SK-N-DZ (cell line): ENCODE measurements at regions not wholly inside any gene's neighbourhood (a gene's known extent, or its start where the extent isn't known, plus 50 kb on each side); places are given as distances from the start of the nearest gene placed in this dataset.

Source experiments
- DNase-seq: peaks from one replicate; pipeline ENCODE4 v3.0.0-alpha.2; 2015; ENCODE audit warnings: low spot score

- DNase-seq: no peak
These were observed 686.1 kb downstream of the TBC1D22A start for GRCh38 chr22:47448231-47449223.

GRCh38 chr22:47446821-47447810 lies 684.7 kb downstream of the TBC1D22A start:
- DNase-seq: no peak

- DNase-seq: no peak
These were observed 683.9 kb downstream of the TBC1D22A start for GRCh38 chr22:47446331-47446730.

DNA sequence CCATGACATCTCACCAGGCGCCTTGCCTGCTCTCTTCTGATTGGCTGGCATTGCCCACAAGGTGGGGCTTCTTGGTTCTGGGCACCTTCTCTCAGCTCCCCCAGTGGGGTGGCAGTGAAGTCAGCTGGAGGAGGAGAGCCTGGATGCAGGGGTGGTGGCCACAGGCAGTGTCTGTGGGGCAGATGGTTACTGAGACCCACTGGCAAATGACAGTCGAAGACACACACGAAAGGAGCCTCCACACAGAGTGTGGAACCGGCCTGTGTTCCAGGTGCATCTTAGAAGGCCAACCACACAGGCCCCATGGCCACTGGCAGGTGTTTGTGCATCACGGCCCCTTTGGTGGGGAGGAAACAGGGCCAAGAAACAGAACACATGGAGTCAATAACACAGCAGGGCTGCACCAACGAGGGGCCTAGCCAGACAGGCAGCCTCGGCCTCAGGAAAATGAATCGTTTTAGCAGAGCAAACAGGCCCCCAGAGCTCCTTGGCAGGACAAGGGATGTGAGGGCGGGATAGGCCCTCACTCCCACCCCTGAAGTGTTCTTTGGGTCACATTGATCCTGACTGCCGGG lies 683.4 kb downstream of the TBC1D22A start:
- no peak for DNase-seq

GRCh38 chr22:47445212-47445611 lies 682.8 kb downstream of the TBC1D22A start:
- DNase-seq: no peak

GRCh38 chr22:47444746-47445065 lies 682.3 kb downstream of the TBC1D22A start:
- no peak for DNase-seq

- DNase-seq: no peak
These were observed 681.6 kb downstream of the TBC1D22A start for GRCh38 chr22:47443836-47444745.

- DNase-seq: no peak
These were observed 680.4 kb downstream of the TBC1D22A start for GRCh38 chr22:47442821-47443220.

DNA sequence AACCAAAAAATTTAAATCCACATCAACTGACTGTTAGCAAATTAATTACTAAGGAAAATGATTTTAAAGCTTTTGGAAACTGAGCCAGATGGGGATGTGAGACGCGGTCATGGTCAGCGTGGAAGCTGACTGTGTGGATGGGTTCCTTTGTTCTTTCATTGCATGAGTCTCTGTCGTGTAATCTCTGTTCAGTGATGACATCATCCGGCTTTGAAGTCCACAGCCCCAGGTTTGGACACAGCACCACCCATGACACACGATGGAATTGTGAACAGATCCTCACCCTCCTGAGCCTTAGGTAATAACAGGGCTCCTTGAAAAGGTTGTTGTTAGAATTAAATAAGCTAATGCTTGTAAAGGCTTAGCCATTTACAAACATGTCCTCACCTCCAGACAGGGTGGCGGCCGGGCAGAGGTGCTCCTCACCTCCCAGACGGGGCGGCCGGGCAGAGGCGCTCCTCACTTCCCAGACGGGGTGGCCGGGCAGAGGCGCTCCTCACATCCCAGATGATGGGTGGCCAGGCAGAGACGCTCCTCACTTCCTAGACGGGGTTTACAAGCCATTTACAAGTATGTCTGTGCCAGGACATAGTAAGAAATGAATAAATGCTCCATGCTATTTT lies 677.3 kb downstream of the TBC1D22A start:
- no peak for DNase-seq

DNA sequence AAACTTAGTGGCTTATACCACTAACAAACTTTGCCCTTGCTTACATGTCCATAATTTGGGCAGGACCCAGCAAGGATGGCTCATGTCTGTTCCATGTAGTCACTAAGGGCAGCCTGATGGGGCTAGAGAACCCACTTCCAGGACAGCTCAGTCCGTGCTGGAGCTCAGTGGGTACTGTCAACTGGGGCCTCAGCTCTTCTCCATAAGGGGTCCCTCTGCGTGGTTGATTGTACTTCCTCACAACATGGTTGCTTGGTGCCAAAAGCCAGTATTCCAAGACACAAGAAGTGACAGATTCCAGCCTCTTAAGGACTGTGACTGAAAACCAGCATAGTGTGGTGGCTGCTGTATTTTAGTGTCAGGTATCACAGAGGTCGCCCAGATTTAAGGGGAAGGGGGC lies 675.2 kb downstream of the TBC1D22A start:
- DNase-seq: no peak

GRCh38 chr22:47437110-47437509 lies 674.7 kb downstream of the TBC1D22A start:
- DNase-seq: no peak

- DNase-seq: no peak
These were observed 673.4 kb downstream of the TBC1D22A start for GRCh38 chr22:47435826-47436225.

DNA sequence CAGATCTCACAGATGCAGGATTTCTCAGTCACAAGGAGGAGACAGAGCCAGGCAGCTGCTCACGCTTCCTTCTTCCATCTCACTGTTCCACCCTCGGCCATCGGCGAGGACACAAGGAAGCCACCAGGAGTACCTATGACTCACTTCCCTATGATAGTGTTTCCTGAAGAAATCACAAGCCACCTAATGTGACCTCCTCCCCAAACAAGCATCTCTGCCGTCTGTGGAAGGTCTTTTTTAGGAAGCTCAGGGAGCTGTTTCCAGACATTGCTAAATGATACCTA lies 672.7 kb downstream of the TBC1D22A start:
- DNase-seq: no peak

DNA sequence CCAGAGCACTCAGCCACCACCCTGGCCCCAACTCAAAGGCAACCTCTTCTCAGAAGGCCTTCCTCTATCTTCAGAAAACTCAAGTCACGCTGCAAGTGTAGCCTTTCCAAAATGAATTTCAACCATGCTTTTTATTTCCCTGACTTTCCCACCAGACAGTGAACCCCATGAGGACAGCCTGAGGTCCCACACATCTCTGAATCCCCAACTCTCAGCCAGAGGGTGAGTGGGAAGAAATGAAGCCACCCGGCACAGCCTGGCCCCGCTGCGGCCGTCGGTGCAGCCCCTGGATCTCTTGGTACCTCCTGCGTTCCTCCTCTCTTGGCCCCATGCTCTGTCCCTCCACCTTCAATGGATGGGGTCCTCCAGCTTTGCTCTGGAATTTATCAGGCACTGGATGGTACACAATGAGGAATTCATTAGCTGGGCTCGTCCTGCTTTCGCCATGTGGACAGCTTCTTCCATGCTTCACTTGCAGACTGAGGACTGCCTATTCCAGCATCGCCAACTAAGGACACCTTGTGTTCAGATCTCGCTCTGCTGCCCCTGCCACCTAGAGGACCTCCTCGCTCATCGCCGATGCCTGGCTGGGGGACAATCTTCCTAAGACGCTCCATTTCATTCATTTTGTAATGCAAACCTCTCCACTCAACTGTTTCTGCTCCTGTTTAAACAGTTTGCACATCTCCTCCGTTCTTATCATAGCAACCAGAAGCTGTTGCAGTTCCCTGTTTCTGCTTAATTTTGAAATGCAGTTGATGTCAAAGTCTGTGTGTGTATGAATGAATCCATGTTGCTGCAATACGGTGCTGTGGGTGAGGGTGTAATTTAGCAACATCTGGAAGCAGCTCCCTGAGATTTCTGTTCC lies 672.1 kb downstream of the TBC1D22A start:
- DNase-seq: no peak

DNA sequence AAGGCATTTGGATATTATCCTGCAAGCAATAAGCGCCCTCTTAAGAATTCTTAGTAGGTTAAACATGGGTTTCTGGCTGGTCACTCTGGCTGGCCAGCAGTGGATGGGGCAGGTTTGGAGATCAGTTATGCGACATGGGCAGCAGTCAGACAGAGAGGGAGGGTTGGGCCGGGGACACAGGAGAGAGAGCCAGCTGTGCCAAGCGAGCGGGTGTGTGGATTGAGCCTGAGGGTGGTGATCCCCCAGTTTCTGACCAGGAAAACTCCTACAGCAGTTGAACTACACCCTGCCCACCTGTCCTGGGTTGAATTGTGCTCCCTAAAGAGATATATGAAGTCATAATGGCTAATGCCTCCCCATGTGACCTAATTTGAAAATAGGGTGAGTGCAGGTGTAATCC lies 671.2 kb downstream of the TBC1D22A start:
- no peak for DNase-seq

DNA sequence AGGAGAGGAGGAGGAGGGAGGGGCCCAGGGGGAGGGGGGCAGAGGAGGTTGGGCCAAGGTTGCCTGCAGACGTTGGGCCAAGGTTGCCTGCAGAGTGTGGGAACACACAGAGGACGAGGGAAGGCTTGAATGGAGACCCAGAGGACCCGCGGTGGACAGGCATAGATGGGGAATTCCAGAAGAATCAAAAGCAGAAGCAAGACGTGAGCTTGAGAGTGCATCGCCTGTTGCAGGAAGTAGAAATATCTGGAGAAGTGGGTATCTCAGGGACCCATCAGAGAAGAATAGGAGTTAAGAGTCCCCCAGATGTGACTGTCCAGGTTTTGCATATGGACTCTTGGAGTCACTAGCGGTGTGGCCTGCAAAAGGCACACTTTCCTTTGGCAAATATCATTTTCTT lies 670.2 kb downstream of the TBC1D22A start:
- no peak for DNase-seq

DNA sequence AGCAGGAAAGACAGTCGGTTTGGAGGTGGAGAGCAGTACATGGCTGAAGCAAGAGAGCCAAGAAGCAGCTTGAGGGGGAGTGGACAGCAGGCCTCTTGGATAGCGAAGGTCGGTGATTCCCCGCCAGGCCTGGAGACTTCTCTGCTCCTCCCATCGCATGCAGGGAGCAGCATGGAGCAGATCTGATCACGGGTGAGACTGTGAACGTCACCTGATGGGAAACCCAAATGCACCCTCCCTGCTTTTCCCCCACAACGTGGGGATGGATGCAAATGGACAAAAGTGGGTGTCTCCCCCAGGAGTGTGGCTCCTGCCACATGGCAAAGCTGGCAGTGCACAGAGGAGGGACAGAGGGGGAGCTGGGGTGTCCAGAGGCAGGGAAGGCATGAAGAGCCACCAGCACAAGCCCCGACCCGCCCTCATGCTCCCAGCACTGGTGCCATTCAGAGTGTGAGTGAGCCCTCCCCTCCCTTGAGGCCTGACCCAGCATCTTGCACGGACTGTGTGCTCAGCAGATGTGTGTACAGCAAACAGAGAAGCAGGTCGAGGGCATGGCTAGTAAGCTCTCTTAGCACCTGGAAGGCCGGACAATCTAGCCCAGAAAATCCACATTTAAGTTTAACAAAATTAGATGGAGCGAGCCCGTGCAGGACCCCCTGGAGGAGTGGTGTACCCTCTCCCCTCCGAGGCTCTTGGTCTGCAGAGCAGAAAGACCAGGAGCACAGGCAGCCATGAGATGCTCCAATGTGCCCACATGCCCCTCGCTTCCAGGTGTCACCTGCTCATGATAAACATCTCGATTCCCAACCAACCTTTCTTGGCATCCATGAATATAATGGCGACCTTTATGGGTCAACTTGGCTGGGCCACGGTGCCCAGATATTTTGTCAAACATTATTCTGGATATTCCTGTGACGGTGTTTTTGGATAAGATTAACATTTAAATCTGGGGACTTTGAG lies 661.7 kb downstream of the TBC1D22A start:
- DNase-seq: no peak

DNA sequence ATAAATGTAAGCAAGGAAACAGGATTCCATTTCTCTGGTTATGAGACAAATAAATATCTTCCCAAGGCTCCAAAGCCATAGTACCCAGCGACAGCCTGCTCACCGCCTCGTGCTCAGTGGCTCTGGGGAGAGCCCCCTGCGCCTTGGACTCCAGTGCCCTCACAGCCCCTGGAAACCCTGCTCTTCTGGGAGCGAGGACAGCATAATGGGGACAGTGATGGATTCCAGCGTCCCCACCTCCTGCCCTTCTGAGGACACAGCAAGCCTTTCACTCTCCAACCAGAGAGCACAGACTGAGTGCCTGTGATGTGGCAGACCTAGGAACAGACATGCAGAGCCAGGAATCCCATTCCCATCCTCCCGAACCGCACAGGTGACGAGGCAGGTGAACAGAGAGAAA lies 660.8 kb downstream of the TBC1D22A start:
- no peak for DNase-seq

GRCh38 chr22:47422736-47423135 lies 660.3 kb downstream of the TBC1D22A start:
- no peak for DNase-seq
